Mesenchymal stem cell (in vitro differentiated cells and primary cell): ENCODE measurements at regions not wholly inside any gene's neighbourhood (a gene's known extent, or its start where the extent isn't known, plus 50 kb on each side); places are given as distances from the start of the nearest gene placed in this dataset.

Experiments
- DNase-seq: peaks from one replicate; pipeline ENCODE4 v3.0.0-alpha.2; 2013
- H2AFZ ChIP-seq: one replicate; pipeline ENCODE4 v1.6.1; 2013; ENCODE audit warnings: low read depth, mild to moderate bottlenecking, control low read depth, inconsistent platforms, low read length, moderate library complexity
- H2AK5ac ChIP-seq: 2 replicates; pipeline ENCODE4 v1.6.1; 2013; ENCODE audit warnings: low read length, moderate library complexity, mild to moderate bottlenecking, inconsistent platforms; ENCODE audit not compliant: severe bottlenecking
- H2BK120ac ChIP-seq: one replicate; pipeline ENCODE4 v1.6.1; 2013; ENCODE audit warnings: low read depth, mild to moderate bottlenecking, inconsistent platforms, low read length, moderate library complexity
- H2BK12ac ChIP-seq, 2 experiments: one replicate each; pipeline ENCODE4 v1.6.1; 2013; ENCODE audit warnings: inconsistent platforms in 2 of 2, low read length in 2 of 2, mild to moderate bottlenecking in 2 of 2, moderate library complexity in 2 of 2, control low read depth in 1 of 2
- H2BK15ac ChIP-seq: one replicate; pipeline ENCODE4 v1.6.1; 2013; ENCODE audit warnings: mild to moderate bottlenecking, low read depth, inconsistent platforms; ENCODE audit not compliant: poor library complexity, severe bottlenecking
- H2BK5ac ChIP-seq: 2 replicates; pipeline ENCODE4 v1.6.1; 2013; ENCODE audit warnings: low read depth, mild to moderate bottlenecking, low read length, control low read depth, inconsistent platforms; ENCODE audit not compliant: poor library complexity, severe bottlenecking
- H3K14ac ChIP-seq, 2 experiments: one replicate each; pipeline ENCODE4 v1.6.1; 2013; ENCODE audit warnings: inconsistent platforms in 2 of 2, low read length in 2 of 2, control low read depth in 1 of 2, mild to moderate bottlenecking in 1 of 2, moderate library complexity in 1 of 2
- H3K18ac ChIP-seq, 2 experiments: one replicate each; pipeline ENCODE4 v1.6.1; 2013; ENCODE audit warnings: inconsistent platforms in 2 of 2, low read length in 2 of 2, control low read depth in 1 of 2, low read depth in 1 of 2, mild to moderate bottlenecking in 1 of 2
- H3K23ac ChIP-seq, 2 experiments: one replicate each; pipeline ENCODE4 v1.6.1; 2013; ENCODE audit warnings: inconsistent platforms in 2 of 2, low read length in 2 of 2, mild to moderate bottlenecking in 2 of 2, moderate library complexity in 2 of 2, control low read depth in 1 of 2
- H3K27ac ChIP-seq: 2 replicates; pipeline ENCODE4 v1.5.1; 2013; ENCODE audit warnings: mild to moderate bottlenecking, moderate library complexity, low read length, control low read depth, inconsistent platforms; ENCODE audit not compliant: poor library complexity, severe bottlenecking
- H3K27me3 ChIP-seq, 2 experiments: 2 replicates each; pipeline versions ENCODE4 v1.6.1 to v1.7.0; 2013; ENCODE audit warnings: low read length in 2 of 2, mild to moderate bottlenecking in 2 of 2, moderate library complexity in 2 of 2, control low read depth in 1 of 2, inconsistent platforms in 1 of 2; ENCODE audit not compliant: control insufficient read depth in 1 of 2, insufficient read depth in 1 of 2
- H3K36me3 ChIP-seq, 2 experiments: 2 replicates each; pipeline versions ENCODE4 v1.6.1 to v1.7.0; 2013; ENCODE audit warnings: low read length in 2 of 2, control low read depth in 1 of 2, inconsistent platforms in 1 of 2, low read depth in 1 of 2, mild to moderate bottlenecking in 1 of 2; ENCODE audit not compliant: insufficient read depth in 2 of 2, control insufficient read depth in 1 of 2
- H3K4ac ChIP-seq, 2 experiments: one replicate each; pipeline ENCODE4 v1.6.1; 2013; ENCODE audit warnings: inconsistent platforms in 2 of 2, low read length in 2 of 2, mild to moderate bottlenecking in 2 of 2, moderate library complexity in 2 of 2, control low read depth in 1 of 2, low read depth in 1 of 2
- H3K4me1 ChIP-seq: 2 replicates; pipeline ENCODE4 v1.6.1; 2013; ENCODE audit warnings: low read depth, low read length, control low read depth; ENCODE audit not compliant: control insufficient read depth, insufficient read depth
- H3K4me2 ChIP-seq: 2 replicates; pipeline ENCODE4 v1.6.1; 2013; ENCODE audit warnings: low read length, mild to moderate bottlenecking, inconsistent platforms; ENCODE audit not compliant: poor library complexity, severe bottlenecking
- H3K4me3 ChIP-seq, 2 experiments: 2 replicates each; pipeline versions ENCODE4 v1.5.1 to v1.7.0; 2013; ENCODE audit warnings: low read length in 2 of 2, mild to moderate bottlenecking in 2 of 2, control low read depth in 1 of 2, low read depth in 1 of 2; ENCODE audit not compliant: insufficient read depth in 1 of 2
- H3K79me1 ChIP-seq: replicated peaks from 2 replicates; pipeline ENCODE4 v1.6.1; 2013; ENCODE audit warnings: mild to moderate bottlenecking, control low read depth, low read length, inconsistent platforms; ENCODE audit not compliant: poor library complexity, severe bottlenecking
- H3K9ac ChIP-seq: 2 replicates; pipeline ENCODE4 v1.7.0; 2013; ENCODE audit warnings: mild to moderate bottlenecking, low read length, moderate library complexity
- H3K9me3 ChIP-seq: 2 replicates; pipeline ENCODE4 v1.7.0; 2013; ENCODE audit warnings: mild to moderate bottlenecking, low read length; ENCODE audit not compliant: control insufficient read depth
- H4K8ac ChIP-seq: one replicate; pipeline ENCODE4 v1.6.1; 2013; ENCODE audit warnings: inconsistent platforms, mild to moderate bottlenecking, low read length, moderate library complexity
- H4K91ac ChIP-seq: one replicate; pipeline ENCODE4 v1.6.1; 2013; ENCODE audit warnings: mild to moderate bottlenecking, low read length, inconsistent platforms
- WGBS: methylation state at CpG from one replicate; pipeline ENCODE4 v1.1.7; 2013; ENCODE audit warnings: mixed read lengths; 5-methylcytosine and 5-hydroxymethylcytosine counted together

DNA sequence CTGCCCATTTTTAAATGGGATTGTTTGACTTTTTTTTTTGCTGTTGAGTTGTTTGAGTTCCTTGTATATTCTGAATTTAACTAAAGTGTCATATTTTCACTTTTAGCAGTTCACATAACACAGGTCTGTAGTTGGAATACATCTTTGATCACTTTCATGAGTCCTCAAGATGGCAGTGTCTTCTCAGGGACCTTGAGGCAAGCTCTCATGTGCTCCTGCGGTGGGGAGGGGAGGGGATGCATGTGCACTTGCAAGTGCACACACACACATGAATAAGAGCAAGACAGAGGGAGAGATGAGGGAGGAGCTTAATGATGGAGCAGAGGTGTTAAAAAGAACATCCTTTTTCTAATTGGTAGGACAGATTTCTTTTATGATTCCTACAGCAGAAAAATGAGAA lies 291.4 kb upstream of the OR4E1 start:
- H3K79me1 ChIP-seq = no peaks in the 10 kb centered on the region
- H2AK5ac ChIP-seq = no peak overlapping the region
- no peak overlapping the region for H2BK120ac ChIP-seq
- no peak overlapping the region for H2BK12ac ChIP-seq
- 81% methylated on average over 1 of the region's 1 CpG for WGBS
- H3K27ac ChIP-seq = no peak overlapping the region
- no peak overlapping the region for H3K14ac ChIP-seq
- H3K9ac ChIP-seq = no peak overlapping the region
- H3K18ac ChIP-seq = no peak overlapping the region
- no peak overlapping the region for H2AFZ ChIP-seq
- H2BK5ac ChIP-seq = no peak overlapping the region
- H3K9me3 ChIP-seq = peaks cover 3% of the 10 kb centered on the region
- no peaks in the 10 kb centered on the region for H3K36me3 ChIP-seq
- peaks cover 0 to 3% of the 10 kb centered on the region in 2 experiments for H3K27me3 ChIP-seq
- no peak overlapping the region for H3K4ac ChIP-seq
- H3K4me1 ChIP-seq = no peaks in the 10 kb centered on the region
- no peak overlapping the region for H2BK15ac ChIP-seq
- no peak overlapping the region for H3K23ac ChIP-seq
- H3K4me3 ChIP-seq = no peak overlapping the region
- H4K91ac ChIP-seq = no peak overlapping the region
- no peak for DNase-seq
- H3K4me2 ChIP-seq = no peak overlapping the region
- no peak overlapping the region for H4K8ac ChIP-seq

DNA sequence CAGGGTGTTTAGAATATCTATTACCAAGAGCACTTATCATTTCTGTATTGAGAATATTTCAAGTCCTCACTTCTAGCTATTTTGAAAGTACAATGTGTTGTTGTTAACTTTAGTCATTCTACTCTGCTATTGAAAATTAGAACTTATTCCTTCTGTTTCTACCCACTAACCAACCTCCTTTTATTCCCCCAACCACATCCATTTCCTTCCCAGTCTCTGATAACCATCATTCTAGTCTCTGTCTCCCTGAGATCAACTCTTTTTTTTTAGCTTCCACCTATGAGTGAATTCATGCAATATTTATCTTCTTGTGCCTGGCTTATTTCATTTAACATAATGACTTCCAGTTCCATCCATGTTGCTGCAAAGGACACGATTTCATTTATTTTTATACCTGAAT lies 290.6 kb upstream of the OR4E1 start:
- Histone ChIP-seq H3K18ac (no peak overlapping the region), H2AK5ac (no peak overlapping the region), H3K4me1 (no peaks in the 10 kb centered on the region), H2BK120ac (no peak overlapping the region), H2BK12ac (no peak overlapping the region), H3K4me2 (no peak overlapping the region), H4K8ac (no peak overlapping the region), H2BK15ac (no peak overlapping the region), H3K27me3 (peaks cover 0 to 3% of the 10 kb centered on the region in 2 experiments), H3K4ac (no peak overlapping the region), H3K4me3 (no peak overlapping the region), H3K27ac (no peak overlapping the region), H3K36me3 (no peaks in the 10 kb centered on the region), H4K91ac (no peak overlapping the region), H3K79me1 (no peaks in the 10 kb centered on the region), H3K9ac (no peak overlapping the region), H3K23ac (no peak overlapping the region), H3K9me3 (peaks cover 3% of the 10 kb centered on the region), H2BK5ac (no peak overlapping the region), H3K14ac (no peak overlapping the region), H2AFZ (no peak overlapping the region)
- DNase-seq = no peak
- WGBS = 80% methylated on average over 1 of the region's 1 CpG

DNA sequence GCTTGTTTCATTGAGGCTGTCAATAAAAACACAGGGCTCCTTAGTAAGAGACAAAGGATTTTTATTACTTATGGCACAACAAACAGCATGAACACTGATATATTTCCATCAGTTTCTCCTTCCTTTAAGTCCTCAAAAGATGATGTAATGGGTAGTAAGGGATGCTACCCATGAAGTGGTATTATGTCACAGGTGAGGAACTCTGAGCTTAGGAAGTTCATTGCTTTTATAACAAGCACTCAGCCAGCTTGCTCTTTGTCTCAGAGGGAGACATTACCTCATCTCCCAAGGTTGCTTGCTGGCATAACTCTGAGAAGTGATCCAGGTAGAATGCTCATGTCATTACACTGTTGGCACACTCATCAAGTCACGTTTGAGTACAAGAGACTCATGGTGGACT lies 287.0 kb upstream of the OR4E1 start:
- H3K27me3 ChIP-seq = no peaks in the 10 kb centered on the region
- WGBS = 57% methylated on average over 1 of the region's 1 CpG
- no peaks in the 10 kb centered on the region for H3K36me3 ChIP-seq
- H2BK5ac ChIP-seq = no peak overlapping the region
- no peak overlapping the region for H2BK12ac ChIP-seq
- no peak overlapping the region for H4K91ac ChIP-seq
- peaks cover 15% of the 10 kb centered on the region for H3K9me3 ChIP-seq
- no peak overlapping the region for H3K4ac ChIP-seq
- no peak overlapping the region for H3K27ac ChIP-seq
- H3K79me1 ChIP-seq = no peaks in the 10 kb centered on the region
- H3K23ac ChIP-seq = no peak overlapping the region
- no peak overlapping the region for H2AK5ac ChIP-seq
- H4K8ac ChIP-seq = no peak overlapping the region
- H3K9ac ChIP-seq = no peak overlapping the region
- H2BK120ac ChIP-seq = no peak overlapping the region
- H3K4me3 ChIP-seq = no peak overlapping the region
- no peak overlapping the region for H3K18ac ChIP-seq
- H3K4me1 ChIP-seq = peaks cover 2% of the 10 kb centered on the region
- no peak for DNase-seq
- H2BK15ac ChIP-seq = no peak overlapping the region
- no peak overlapping the region for H3K14ac ChIP-seq
- H2AFZ ChIP-seq = no peak overlapping the region
- no peak overlapping the region for H3K4me2 ChIP-seq

DNA sequence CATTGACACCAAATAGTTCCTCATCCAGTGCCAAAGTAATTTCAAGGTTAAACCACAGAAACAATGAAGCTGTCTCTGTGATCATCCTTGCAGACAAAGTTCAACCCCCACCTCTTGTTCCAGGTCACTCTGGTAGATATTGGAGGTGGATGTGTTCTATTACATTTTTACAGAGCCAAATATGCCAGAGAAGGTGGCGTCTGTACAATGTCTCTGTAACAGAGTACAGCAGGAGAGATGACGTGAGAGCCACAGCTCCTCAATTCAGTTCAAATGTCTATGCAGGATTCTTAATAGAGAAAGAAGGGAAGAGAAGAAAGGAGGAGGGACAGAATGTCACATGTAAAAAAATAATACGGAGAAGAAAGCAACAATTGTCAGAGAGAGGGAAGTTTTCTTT lies 268.3 kb upstream of the OR4E1 start:
- Histone ChIP-seq H3K23ac (no peak overlapping the region), H3K9me3 (no peaks in the 10 kb centered on the region), H4K8ac (no peak overlapping the region), H3K4me3 (no peak overlapping the region), H3K4me2 (no peak overlapping the region), H3K36me3 (no peaks in the 10 kb centered on the region), H2BK5ac (no peak overlapping the region), H4K91ac (no peak overlapping the region), H3K9ac (no peak overlapping the region), H3K18ac (no peak overlapping the region), H3K4ac (no peak overlapping the region), H2BK15ac (no peak overlapping the region), H3K27me3 (peaks cover 0 to 3% of the 10 kb centered on the region in 2 experiments), H3K14ac (no peak overlapping the region), H2AK5ac (no peak overlapping the region), H2BK12ac (no peak overlapping the region), H3K4me1 (no peaks in the 10 kb centered on the region), H2AFZ (no peak overlapping the region), H2BK120ac (no peak overlapping the region), H3K79me1 (no peaks in the 10 kb centered on the region), H3K27ac (no peak overlapping the region)
- no peak for DNase-seq
- WGBS = 77% methylated on average over 3 of the region's 3 CpGs
